DND-41 (cell line): ENCODE measurements at regions not wholly inside any gene's neighbourhood (a gene's known extent, or its start where the extent isn't known, plus 50 kb on each side); places are given as distances from the start of the nearest gene placed in this dataset.

Experiments used
- ATAC-seq: fragments of 200-7000 bp; cut with Tn5 transposase; 3 replicates; pipeline ENCODE4 v1.9.1; 2021; ENCODE audit warnings: low read depth; ENCODE audit not compliant: insufficient read depth
- DNase-seq: peaks from one replicate; pipeline ENCODE4 v3.0.0-alpha.2; 2020
- H2AFZ ChIP-seq: 2 replicates; pipeline ENCODE4 v1.6.0; 2012; ENCODE audit warnings: low read depth, low read length
- H3K27ac ChIP-seq: 2 replicates; pipeline ENCODE4 v1.5.1; 2012; ENCODE audit warnings: low read length, inconsistent platforms
- H3K27me3 ChIP-seq: fragments of 200-600 bp; sonication (generic); 2 replicates; pipeline ENCODE4 v1.6.0; 2012; ENCODE audit warnings: low read length, mild to moderate bottlenecking, inconsistent platforms; ENCODE audit not compliant: insufficient read depth, poor library complexity
- H3K36me3 ChIP-seq: 2 replicates; pipeline ENCODE4 v1.5.1; 2012; ENCODE audit warnings: low read length, inconsistent platforms; ENCODE audit not compliant: insufficient read depth
- H3K4me1 ChIP-seq: 2 replicates; pipeline ENCODE4 v1.5.1; 2012; ENCODE audit warnings: mild to moderate bottlenecking, low read length; ENCODE audit not compliant: insufficient read depth
- H3K4me2 ChIP-seq: 2 replicates; pipeline ENCODE4 v1.6.0; 2012; ENCODE audit warnings: mild to moderate bottlenecking, moderate library complexity, low read length, inconsistent platforms; ENCODE audit not compliant: insufficient read depth
- H3K4me3 ChIP-seq, 2 experiments: fragments of 200-600 bp in 1 of 2; shearing (Covaris generic) in 1 of 2; 2 replicates each; pipeline ENCODE4 v1.5.1; 2012 to 2016; ENCODE audit warnings: inconsistent platforms in 2 of 2, low read length in 2 of 2, mild to moderate bottlenecking in 2 of 2, low read depth in 1 of 2, moderate library complexity in 1 of 2
- H3K79me2 ChIP-seq: 2 replicates; pipeline ENCODE4 v1.6.0; 2012; ENCODE audit warnings: low read length, inconsistent platforms; ENCODE audit not compliant: insufficient read depth
- H3K9ac ChIP-seq: 2 replicates; pipeline ENCODE4 v1.6.0; 2012; ENCODE audit warnings: low read depth, mild to moderate bottlenecking, inconsistent platforms, low read length, moderate library complexity
- H3K9me3 ChIP-seq: 2 replicates; pipeline ENCODE4 v1.5.1; 2012; ENCODE audit warnings: low read length, moderate library complexity, mild to moderate bottlenecking, inconsistent platforms; ENCODE audit not compliant: insufficient read depth, severe bottlenecking
- H4K20me1 ChIP-seq: 2 replicates; pipeline ENCODE4 v1.6.0; 2012; ENCODE audit warnings: low read length; ENCODE audit not compliant: insufficient read depth
- EZH2 ChIP-seq: IDR thresholded peaks from 3 replicates; pipeline ENCODE4 v1.6.1; 2012; ENCODE audit warnings: borderline replicate concordance, low read depth, mild to moderate bottlenecking, moderate library complexity, low read length, inconsistent platforms; ENCODE audit not compliant: severe bottlenecking
- TF ChIP-seq, protein P1 (sequence below): IDR thresholded peaks from 2 replicates; pipeline ENCODE4 v1.5.1; 2012; ENCODE audit warnings: borderline replicate concordance, low read length, moderate library complexity, mild to moderate bottlenecking; ENCODE audit not compliant: poor library complexity, severe bottlenecking; ENCODE audit errors: extremely low read depth

DNA sequence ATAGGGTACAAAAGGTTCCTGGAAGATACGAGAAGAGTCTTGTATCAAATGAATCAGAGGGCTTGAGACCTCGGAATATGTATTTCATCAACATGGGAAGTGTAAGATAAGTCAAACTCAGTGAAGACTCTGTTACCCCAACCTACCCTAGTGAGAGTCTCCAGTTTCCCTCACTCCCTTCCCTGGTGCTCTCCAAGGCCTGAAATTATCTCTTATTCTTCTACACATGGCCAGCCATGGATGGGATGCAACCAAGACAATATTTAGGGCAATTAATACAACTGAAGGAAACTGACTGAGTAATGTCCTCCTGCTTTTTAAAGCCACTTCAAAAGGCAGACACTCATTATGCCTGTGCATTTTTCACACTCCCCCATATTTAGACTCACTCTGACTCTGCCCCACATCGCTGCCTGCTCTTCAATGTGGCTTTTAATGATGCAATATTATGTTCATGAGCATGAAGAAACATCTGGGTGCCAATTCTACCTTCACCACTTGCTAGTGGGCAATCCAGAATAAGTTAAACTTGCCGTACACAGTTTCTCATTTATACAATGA lies 137.1 kb upstream of the THBS1 start:
- H3K36me3 ChIP-seq, result no peaks in the 10 kb centered on the region
- no peak overlapping the region for H3K27ac ChIP-seq
- H3K4me1 ChIP-seq, result no peaks in the 10 kb centered on the region
- DNase-seq (no peak), ATAC-seq (no peak)
- H3K4me3 ChIP-seq, result no peak overlapping the region
- TF ChIP-seq, protein P1, sequence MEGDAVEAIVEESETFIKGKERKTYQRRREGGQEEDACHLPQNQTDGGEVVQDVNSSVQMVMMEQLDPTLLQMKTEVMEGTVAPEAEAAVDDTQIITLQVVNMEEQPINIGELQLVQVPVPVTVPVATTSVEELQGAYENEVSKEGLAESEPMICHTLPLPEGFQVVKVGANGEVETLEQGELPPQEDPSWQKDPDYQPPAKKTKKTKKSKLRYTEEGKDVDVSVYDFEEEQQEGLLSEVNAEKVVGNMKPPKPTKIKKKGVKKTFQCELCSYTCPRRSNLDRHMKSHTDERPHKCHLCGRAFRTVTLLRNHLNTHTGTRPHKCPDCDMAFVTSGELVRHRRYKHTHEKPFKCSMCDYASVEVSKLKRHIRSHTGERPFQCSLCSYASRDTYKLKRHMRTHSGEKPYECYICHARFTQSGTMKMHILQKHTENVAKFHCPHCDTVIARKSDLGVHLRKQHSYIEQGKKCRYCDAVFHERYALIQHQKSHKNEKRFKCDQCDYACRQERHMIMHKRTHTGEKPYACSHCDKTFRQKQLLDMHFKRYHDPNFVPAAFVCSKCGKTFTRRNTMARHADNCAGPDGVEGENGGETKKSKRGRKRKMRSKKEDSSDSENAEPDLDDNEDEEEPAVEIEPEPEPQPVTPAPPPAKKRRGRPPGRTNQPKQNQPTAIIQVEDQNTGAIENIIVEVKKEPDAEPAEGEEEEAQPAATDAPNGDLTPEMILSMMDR, result no peak
- TF ChIP-seq EZH2, result no peak
- peaks cover 2% of the 10 kb centered on the region for H3K27me3 ChIP-seq
- no peak overlapping the region for H3K9ac ChIP-seq
- H3K4me2 ChIP-seq, result no peak overlapping the region
- H3K79me2 ChIP-seq, result no peaks in the 10 kb centered on the region
- H3K9me3 ChIP-seq, result no peaks in the 10 kb centered on the region
- no peak overlapping the region for H2AFZ ChIP-seq
- H4K20me1 ChIP-seq, result no peaks in the 10 kb centered on the region

DNA sequence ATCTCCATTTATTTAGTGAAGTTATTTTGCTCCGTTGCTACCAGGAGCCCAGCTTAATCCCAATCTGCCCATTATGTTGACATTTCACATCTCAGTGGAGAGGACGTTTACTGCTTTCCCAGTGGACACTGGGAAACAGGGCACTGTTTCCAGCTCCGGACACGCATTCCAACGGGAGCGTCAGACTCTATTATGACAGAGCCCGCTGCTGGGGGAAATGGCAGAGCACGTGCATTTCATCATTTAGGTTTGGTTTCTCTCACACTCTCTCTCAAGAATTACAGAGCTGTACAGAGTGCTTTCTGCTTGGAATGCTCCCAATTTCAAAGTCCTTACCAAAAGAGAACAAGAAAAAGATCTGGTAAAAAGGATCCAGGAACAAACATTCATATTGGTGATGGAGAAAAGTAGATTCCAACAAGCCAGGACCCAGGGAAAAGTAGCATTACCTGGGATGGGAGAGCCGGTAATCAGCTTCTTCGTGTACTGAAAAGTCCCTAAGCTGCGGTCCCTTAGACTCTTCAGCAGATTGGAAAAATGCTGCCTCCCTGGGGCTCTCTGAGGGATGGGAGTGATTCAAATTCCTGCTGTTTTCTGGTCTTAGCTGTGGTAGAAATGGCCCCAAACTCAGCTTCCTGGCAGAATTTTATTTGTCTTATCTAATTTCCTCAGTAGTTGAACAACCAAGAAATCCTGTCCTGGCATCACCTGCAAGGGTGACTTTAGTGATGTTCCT lies 136.0 kb upstream of the THBS1 start:
- DNase-seq, result no peak
- Histone ChIP-seq H3K27me3 (peaks cover 2% of the 10 kb centered on the region), H3K4me3 (no peak overlapping the region), H4K20me1 (no peaks in the 10 kb centered on the region), H3K4me1 (no peaks in the 10 kb centered on the region), H3K27ac (no peak overlapping the region), H3K36me3 (no peaks in the 10 kb centered on the region), H3K4me2 (no peak overlapping the region), H3K9me3 (no peaks in the 10 kb centered on the region), H2AFZ (no peak overlapping the region), H3K9ac (no peak overlapping the region), H3K79me2 (no peaks in the 10 kb centered on the region)
- no peak for ATAC-seq
- TF ChIP-seq, protein P1, result no peak
- no peak for TF ChIP-seq EZH2

DNA sequence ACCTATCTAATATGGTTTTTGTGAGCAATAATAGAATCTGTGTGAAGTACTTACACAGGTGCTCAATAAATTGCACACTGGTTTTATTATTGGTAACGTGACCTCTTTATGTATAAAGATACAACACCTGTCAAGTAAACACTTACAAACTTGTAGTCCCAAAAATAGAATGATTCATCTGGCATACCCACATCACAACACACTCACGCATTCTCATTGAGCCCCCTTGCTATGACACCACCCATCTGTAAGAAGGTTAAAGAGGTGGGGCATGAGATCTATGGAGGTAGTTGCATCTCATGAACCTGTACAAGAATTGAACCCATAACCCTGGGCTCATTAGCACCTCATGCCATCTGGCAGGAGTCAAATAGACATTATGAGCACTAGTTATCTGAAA lies 134.9 kb upstream of the THBS1 start:
- no peak for ATAC-seq

More for the DNA sequence above, 134.9 kb upstream of the THBS1 start:
- H3K36me3 ChIP-seq, result no peaks in the 10 kb centered on the region
- peaks cover 8% of the 10 kb centered on the region for H3K27me3 ChIP-seq
- TF ChIP-seq EZH2, result no peak
- TF ChIP-seq, protein P1, result no peak
- no peak overlapping the region for H2AFZ ChIP-seq
- no peak overlapping the region for H3K4me3 ChIP-seq
- no peak overlapping the region for H3K4me2 ChIP-seq
- H3K79me2 ChIP-seq, result no peaks in the 10 kb centered on the region
- no peaks in the 10 kb centered on the region for H3K4me1 ChIP-seq
- no peak overlapping the region for H3K9ac ChIP-seq
- H4K20me1 ChIP-seq, result no peaks in the 10 kb centered on the region
- no peak overlapping the region for H3K27ac ChIP-seq
- no peaks in the 10 kb centered on the region for H3K9me3 ChIP-seq
- DNase-seq, result no peak
